Rectal smooth muscle tissue (tissue), 1 donor: ENCODE measurements at regions not wholly inside any gene's neighbourhood (a gene's known extent, or its start where the extent isn't known, plus 50 kb on each side); places are given as distances from the start of the nearest gene placed in this dataset.

Source experiments
- H3K27ac ChIP-seq: one replicate; pipeline ENCODE4 v1.7.0; 2013; ENCODE audit warnings: low read depth, low read length, inconsistent platforms
- H3K27me3 ChIP-seq: one replicate; pipeline ENCODE4 v1.7.0; 2013; ENCODE audit warnings: low read length; ENCODE audit not compliant: control insufficient read depth, insufficient read depth
- H3K36me3 ChIP-seq: one replicate; pipeline ENCODE4 v1.7.0; 2013; ENCODE audit warnings: low read length; ENCODE audit not compliant: control insufficient read depth, insufficient read depth
- H3K4me1 ChIP-seq: one replicate; pipeline ENCODE4 v1.7.0; 2013; ENCODE audit warnings: low read length; ENCODE audit not compliant: control insufficient read depth, insufficient read depth
- H3K4me3 ChIP-seq: one replicate; pipeline ENCODE4 v1.7.0; 2013; ENCODE audit warnings: low read length
- H3K9ac ChIP-seq: one replicate; pipeline ENCODE4 v1.7.0; 2013; ENCODE audit warnings: low read length

GRCh38 chr12:77442633-77443032, 377.3 kb upstream of the E2F7 start:
- no peak overlapping the region for H3K9ac ChIP-seq
- H3K27ac ChIP-seq = no peak overlapping the region
- H3K4me3 ChIP-seq = no peak overlapping the region
- no peaks in the 10 kb centered on the region for H3K36me3 ChIP-seq
- no peaks in the 10 kb centered on the region for H3K4me1 ChIP-seq
- H3K27me3 ChIP-seq = no peaks in the 10 kb centered on the region

GRCh38 chr12:77439749-77440148, 374.4 kb upstream of the E2F7 start:
- Histone ChIP-seq H3K9ac (no peak overlapping the region), H3K36me3 (no peaks in the 10 kb centered on the region), H3K27me3 (no peaks in the 10 kb centered on the region), H3K4me1 (no peaks in the 10 kb centered on the region), H3K27ac (no peak overlapping the region), H3K4me3 (no peak overlapping the region)

GRCh38 chr12:77438644-77439043, 373.3 kb upstream of the E2F7 start:
- Histone ChIP-seq H3K27me3 (no peaks in the 10 kb centered on the region), H3K4me1 (no peaks in the 10 kb centered on the region), H3K9ac (no peak overlapping the region), H3K27ac (no peak overlapping the region), H3K4me3 (no peak overlapping the region), H3K36me3 (no peaks in the 10 kb centered on the region)

- no peak overlapping the region for H3K27ac ChIP-seq
- no peak overlapping the region for H3K4me3 ChIP-seq
- H3K4me1 ChIP-seq = no peaks in the 10 kb centered on the region
- no peaks in the 10 kb centered on the region for H3K27me3 ChIP-seq
- H3K36me3 ChIP-seq = no peaks in the 10 kb centered on the region
- no peak overlapping the region for H3K9ac ChIP-seq
Observed at GRCh38 chr12:77437206-77437605, 371.8 kb upstream of the E2F7 start.

- H3K36me3 ChIP-seq = no peaks in the 10 kb centered on the region
- no peak overlapping the region for H3K4me3 ChIP-seq
Observed at GRCh38 chr12:77435446-77436091, 370.2 kb upstream of the E2F7 start.

GRCh38 chr12:77433799-77434198, 368.4 kb upstream of the E2F7 start:
- no peak overlapping the region for H3K27ac ChIP-seq
- no peaks in the 10 kb centered on the region for H3K27me3 ChIP-seq
- H3K4me3 ChIP-seq = no peak overlapping the region
- no peaks in the 10 kb centered on the region for H3K4me1 ChIP-seq
- no peaks in the 10 kb centered on the region for H3K36me3 ChIP-seq
- no peak overlapping the region for H3K9ac ChIP-seq

More at GRCh38 chr12:77435446-77436091, 370.2 kb upstream of the E2F7 start:
- no peaks in the 10 kb centered on the region for H3K27me3 ChIP-seq
- no peaks in the 10 kb centered on the region for H3K4me1 ChIP-seq
- no peak overlapping the region for H3K27ac ChIP-seq
- no peak overlapping the region for H3K9ac ChIP-seq

GRCh38 chr12:77429426-77429825, 364.1 kb upstream of the E2F7 start:
- H3K4me3 ChIP-seq = no peak overlapping the region
- H3K27me3 ChIP-seq = no peaks in the 10 kb centered on the region
- H3K9ac ChIP-seq = no peak overlapping the region
- H3K27ac ChIP-seq = no peak overlapping the region
- no peaks in the 10 kb centered on the region for H3K36me3 ChIP-seq
- H3K4me1 ChIP-seq = no peaks in the 10 kb centered on the region

GRCh38 chr12:77421152-77421551, 355.8 kb upstream of the E2F7 start:
- H3K9ac ChIP-seq = no peak overlapping the region
- no peak overlapping the region for H3K4me3 ChIP-seq
- H3K27ac ChIP-seq = no peak overlapping the region
- no peaks in the 10 kb centered on the region for H3K36me3 ChIP-seq
- no peaks in the 10 kb centered on the region for H3K27me3 ChIP-seq
- no peaks in the 10 kb centered on the region for H3K4me1 ChIP-seq

GRCh38 chr12:77409551-77409950, 344.2 kb upstream of the E2F7 start:
- no peak overlapping the region for H3K4me3 ChIP-seq
- no peak overlapping the region for H3K9ac ChIP-seq
- no peaks in the 10 kb centered on the region for H3K4me1 ChIP-seq
- H3K27me3 ChIP-seq = no peaks in the 10 kb centered on the region
- no peak overlapping the region for H3K27ac ChIP-seq
- H3K36me3 ChIP-seq = no peaks in the 10 kb centered on the region

GRCh38 chr12:77407931-77408330, 342.6 kb upstream of the E2F7 start:
- H3K27me3 ChIP-seq = no peaks in the 10 kb centered on the region
- H3K36me3 ChIP-seq = no peaks in the 10 kb centered on the region
- no peak overlapping the region for H3K9ac ChIP-seq
- no peaks in the 10 kb centered on the region for H3K4me1 ChIP-seq
- no peak overlapping the region for H3K4me3 ChIP-seq
- H3K27ac ChIP-seq = no peak overlapping the region

- no peak overlapping the region for H3K9ac ChIP-seq
Observed at GRCh38 chr12:77406219-77406905, 341.0 kb upstream of the E2F7 start.

GRCh38 chr12:77402716-77403115, 337.3 kb upstream of the E2F7 start:
- no peaks in the 10 kb centered on the region for H3K4me1 ChIP-seq
- H3K27me3 ChIP-seq = no peaks in the 10 kb centered on the region
- no peak overlapping the region for H3K9ac ChIP-seq
- no peak overlapping the region for H3K4me3 ChIP-seq
- no peaks in the 10 kb centered on the region for H3K36me3 ChIP-seq
- H3K27ac ChIP-seq = no peak overlapping the region

More at GRCh38 chr12:77406219-77406905, 341.0 kb upstream of the E2F7 start:
- H3K4me3 ChIP-seq = no peak overlapping the region
- H3K36me3 ChIP-seq = no peaks in the 10 kb centered on the region
- no peaks in the 10 kb centered on the region for H3K4me1 ChIP-seq
- H3K27ac ChIP-seq = no peak overlapping the region
- no peaks in the 10 kb centered on the region for H3K27me3 ChIP-seq

GRCh38 chr12:77401770-77402081, 336.4 kb upstream of the E2F7 start:
- no peaks in the 10 kb centered on the region for H3K27me3 ChIP-seq
- no peak overlapping the region for H3K4me3 ChIP-seq
- H3K36me3 ChIP-seq = no peaks in the 10 kb centered on the region
- no peaks in the 10 kb centered on the region for H3K4me1 ChIP-seq
- H3K9ac ChIP-seq = no peak overlapping the region
- no peak overlapping the region for H3K27ac ChIP-seq
